Stimulated activated CD4-positive, alpha-beta T cell treated with anti-CD3 and anti-CD28 coated beads, Interleukin-4, amount 100 ng/mL, for 48 hours (primary cell): ENCODE measurements at regions not wholly inside any gene's neighbourhood (a gene's known extent, or its start where the extent isn't known, plus 50 kb on each side); places are given as distances from the start of the nearest gene placed in this dataset.

Experiments
- DNase-seq, 2 donors: peaks; one replicate each; pipeline ENCODE4 v3.0.0-alpha.2; 2020; ENCODE audit warnings: low read depth in 2 of 2

- no peak for DNase-seq
These were observed 758.2 kb downstream of the TLE1 start for GRCh38 chr9:80931163-80931562.

DNA sequence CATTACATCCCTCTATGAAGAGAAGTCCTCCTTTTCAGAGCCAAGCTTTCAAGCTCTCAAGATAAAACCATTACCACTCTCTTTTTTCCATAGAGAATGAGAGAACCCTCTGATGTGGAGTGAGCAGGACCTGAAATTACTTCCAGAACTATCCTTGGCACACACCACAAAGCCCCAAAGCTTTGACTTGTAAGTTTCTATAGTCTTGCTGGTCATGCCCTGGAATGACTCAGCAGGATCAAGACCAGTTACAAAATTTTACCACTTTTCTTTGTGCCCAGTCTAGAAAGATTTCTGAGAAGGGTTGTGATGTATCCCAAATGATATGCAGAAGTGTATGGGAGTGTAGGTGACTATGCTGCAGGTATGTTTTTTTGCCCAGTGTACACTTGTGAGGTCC is 760.6 kb downstream of the TLE1 start:
- no peak for DNase-seq

DNA sequence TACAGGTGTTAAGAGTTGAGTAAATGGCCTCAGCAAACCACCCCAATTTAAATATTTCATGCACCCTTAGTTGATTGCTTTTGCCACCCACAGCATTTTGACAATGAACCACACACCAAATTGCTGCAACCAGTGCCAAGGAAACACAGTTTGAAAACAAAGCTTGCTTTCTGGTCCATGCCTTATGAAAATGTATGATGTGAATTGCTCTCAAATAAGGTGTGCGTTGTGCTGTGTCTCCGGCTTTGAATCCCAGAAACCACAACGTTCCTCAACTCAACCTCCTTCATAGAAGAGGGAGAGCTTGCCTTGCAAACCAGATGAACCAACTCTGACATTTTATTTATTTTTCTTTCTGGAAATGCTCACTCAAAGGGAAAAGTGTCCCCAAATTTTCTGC is 762.7 kb downstream of the TLE1 start:
- DNase-seq = no peak

DNA sequence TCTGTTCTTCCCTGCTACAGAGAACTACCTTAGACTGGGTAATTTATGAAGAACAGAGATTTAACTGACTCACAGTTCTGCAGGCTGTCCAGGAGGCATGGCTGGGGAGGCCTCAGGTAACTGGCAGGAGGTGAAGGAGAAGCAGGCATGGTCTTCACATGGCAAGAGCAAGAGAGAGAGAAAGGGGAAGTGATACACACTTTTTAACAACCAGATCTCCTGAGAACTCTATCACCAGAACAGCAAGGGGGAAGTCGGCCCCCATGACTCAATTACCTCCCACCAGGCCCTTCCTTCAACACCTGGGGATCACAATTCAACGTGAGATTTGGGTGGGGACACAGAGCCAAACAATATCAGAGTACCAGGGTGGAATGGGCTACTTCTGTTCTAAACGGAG is 766.8 kb downstream of the TLE1 start:
- no peak for DNase-seq

DNA sequence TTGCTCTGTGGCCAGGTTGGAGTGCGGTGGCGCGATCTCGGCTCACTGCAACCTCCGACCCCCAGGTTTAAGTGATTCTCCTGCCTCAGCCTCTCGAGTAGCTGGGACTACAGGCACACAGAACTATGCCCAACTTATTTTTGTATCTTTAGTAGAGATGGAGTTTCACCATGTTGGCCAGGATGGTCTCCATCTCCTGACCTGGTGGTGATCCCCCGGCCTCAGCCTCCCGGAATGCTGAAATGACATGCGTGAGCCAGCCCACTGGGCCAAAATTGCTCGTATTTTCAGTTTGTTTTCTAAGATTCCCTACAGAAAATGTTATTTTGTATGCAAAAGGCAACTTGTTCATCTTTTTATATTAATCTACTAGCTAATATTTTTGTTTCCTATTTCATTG is 782.6 kb downstream of the TLE1 start:
- no peak for DNase-seq

- DNase-seq = no peak
These were observed 790.1 kb downstream of the TLE1 start for GRCh38 chr9:80899208-80899607.

GRCh38 chr9:80893190-80893589 is 796.2 kb downstream of the TLE1 start:
- no peak for DNase-seq

DNA sequence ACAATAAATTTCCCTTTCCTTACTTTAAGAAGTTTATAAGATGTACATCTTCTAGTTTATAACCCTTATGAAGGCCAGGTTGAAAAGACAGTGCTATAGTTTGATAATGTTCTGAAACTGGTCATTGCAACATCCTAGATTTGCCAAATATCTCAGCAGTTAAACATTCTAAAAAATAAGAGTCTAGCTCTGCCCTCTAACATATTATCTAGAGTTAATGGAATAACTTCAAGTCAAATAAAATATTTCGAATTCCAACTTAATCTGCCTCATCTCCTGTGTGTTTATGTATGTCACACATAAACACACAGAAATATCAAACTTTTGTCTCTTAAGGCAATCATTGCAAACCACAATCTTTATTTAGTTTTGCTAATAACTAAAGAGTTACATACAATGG is 796.6 kb downstream of the TLE1 start:
- no peak for DNase-seq

DNA sequence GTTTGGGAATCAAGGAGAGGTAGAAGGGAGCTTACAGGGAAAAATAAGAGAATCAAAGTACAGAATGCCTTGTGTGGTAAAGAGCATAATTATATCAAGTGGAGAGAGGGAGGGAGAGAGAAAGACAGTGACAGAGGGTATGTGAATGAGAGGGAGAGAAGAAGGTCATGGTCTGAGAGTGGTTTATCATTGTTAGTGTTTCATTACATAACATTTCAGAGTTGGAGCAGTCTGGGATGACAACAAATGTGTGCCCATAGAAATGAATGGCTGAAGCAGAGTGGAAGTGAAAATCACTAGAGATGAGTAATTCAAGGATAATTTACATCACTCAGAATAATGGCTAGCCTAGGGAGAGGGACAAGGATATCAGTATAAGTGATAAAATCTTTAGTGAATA is 799.2 kb downstream of the TLE1 start:
- no peak for DNase-seq

DNA sequence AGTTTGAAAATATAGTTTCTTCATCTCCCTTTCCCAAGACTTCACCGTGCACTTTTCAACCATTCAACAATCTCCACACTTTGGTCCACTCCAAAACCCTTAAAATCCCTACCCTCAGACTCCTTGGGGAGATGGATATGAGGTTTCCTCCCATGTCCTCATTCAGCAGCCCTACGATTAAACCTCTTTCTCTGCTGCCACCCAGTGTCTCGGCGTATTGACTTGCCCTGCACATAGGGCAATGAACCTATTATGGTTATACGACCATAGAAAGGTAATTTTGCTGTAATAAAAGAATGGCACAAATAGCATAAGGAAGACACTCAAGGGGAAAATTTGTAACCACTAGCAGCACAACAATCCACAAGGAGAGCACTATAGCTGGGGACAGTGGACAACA is 803.5 kb downstream of the TLE1 start:
- DNase-seq = no peak

DNA sequence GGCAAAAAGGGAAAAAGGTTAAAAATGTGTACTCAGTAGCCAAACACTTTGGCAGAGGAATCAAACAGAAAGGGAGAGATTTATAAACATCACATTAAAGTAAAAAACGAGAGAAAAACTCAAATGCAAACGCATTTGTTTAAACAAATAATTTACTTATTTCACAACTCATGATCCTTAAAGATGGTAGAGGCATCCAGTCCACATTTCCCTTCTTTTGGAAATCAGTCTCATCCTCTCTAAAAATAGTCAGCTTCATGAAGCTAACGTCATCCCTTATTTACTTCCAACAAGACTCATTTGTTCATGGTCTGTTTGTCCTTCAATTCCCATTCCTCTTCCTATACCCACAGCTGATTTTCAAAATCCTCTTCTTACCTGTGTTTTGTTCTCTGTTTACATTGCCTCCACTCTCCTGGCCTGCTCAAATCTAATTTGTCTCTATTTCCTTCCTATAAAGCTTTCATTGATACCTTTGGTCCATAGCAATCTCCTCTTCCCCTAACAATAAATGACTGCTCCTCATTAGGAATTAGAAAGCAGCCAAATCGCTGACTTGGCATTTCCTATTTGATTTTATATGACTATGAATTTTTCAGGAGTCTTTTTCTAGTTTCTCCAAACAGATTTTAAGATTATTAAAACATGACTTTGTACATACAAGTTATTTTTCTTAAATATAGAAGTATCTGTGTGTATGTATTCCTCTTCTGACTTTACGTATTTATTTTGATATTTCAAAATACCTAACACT is 805.3 kb downstream of the TLE1 start:
- DNase-seq = no peak

DNA sequence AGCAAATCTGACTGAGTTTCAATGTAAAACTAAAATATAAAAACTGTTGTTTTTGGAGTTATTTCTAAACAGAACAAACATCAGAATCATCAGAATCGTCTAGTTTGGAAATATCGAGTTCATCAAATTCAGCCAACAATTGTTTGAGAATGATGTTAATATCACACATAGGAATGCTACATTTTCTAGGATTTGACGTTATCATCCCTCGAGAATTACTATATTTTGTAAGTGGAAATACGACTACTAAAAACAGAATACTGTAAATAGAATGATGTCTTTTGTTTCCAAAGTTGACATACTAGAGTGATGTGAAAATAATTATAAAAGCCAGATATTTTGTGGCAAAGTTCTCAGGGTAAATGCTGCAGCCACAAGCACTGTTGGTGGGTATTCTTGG is 805.9 kb downstream of the TLE1 start:
- no peak for DNase-seq

- no peak for DNase-seq
These were observed 807.4 kb downstream of the TLE1 start for GRCh38 chr9:80881940-80882339.

- no peak for DNase-seq
These were observed 808.0 kb downstream of the TLE1 start for GRCh38 chr9:80881320-80881719.

- DNase-seq = no peak
These were observed 810.8 kb downstream of the TLE1 start for GRCh38 chr9:80878556-80878955.

- DNase-seq = no peak
These were observed 813.4 kb downstream of the TLE1 start for GRCh38 chr9:80875947-80876346.

GRCh38 chr9:80874276-80874675 is 815.1 kb downstream of the TLE1 start:
- no peak for DNase-seq

GRCh38 chr9:80873861-80874260 is 815.5 kb downstream of the TLE1 start:
- DNase-seq = no peak

- no peak for DNase-seq
These were observed 817.8 kb downstream of the TLE1 start for GRCh38 chr9:80871596-80871995.

DNA sequence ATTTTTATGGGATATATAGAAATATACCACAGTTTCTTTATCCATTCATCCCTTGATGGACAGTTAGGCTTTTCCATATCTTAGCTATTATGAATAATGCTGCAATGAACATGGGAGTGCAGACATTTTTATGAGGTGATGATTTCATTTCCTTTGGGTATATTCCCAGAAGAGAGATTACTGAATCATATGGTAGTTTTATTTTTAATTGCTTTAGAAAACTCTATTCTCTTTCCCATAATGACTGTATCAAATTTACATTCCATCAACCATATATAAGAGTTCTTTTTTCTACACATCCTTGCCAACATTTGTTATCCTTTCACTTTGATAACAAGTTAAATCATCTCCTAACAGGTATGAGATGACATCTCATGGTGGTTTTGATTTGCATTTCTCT is 821.6 kb downstream of the TLE1 start:
- DNase-seq = no peak

DNA sequence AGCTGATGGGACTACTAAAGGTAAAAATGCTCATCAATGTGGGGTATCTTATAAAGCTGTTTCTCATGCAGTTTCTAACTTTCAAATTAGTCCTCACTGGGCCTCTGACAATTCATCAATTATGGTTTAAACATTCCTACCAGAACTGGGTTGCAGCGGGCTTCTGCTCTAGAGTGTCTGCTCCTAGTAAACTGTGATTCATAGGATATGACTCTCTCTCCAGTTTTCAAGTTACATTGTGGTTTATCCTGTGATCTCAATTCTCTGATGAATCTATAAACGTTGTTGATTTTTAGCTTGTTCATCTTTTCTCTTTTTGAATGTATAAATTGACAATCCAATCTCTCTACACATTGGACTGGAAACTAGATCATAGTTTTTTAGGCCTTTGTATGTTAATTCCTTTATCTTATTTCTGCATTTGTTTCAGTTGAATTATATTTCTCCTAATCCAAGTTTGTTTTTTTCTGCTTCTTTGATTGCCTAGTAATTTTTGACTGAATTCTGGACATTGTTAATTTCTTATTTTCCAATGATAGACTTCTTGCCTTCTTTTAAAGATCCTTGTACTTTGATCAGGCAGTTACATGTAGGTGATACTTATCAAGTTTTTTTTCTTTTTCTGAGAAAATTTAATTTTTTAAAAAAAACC is 822.6 kb downstream of the TLE1 start:
- no peak for DNase-seq

DNA sequence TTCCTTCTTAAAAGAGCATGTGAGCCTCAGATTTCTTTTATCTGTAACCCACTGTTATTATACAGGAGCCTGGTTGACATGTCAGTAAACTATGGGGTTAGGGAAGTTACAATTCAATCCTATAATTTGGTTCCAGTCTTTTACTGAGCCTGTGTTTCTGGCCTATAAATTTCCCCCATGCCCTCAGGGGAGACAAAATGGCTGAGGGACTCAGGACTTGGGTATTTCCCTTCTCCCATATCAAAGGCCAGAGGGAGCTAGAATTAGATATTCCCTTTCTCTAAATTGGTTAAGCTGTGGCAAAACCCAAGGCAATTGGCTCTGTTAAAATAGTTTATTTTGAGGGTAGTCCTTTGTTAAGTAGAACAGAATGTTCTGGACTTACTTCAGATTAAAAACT is 823.2 kb downstream of the TLE1 start:
- no peak for DNase-seq

GRCh38 chr9:80843028-80843427 is 846.3 kb downstream of the TLE1 start:
- DNase-seq = no peak

- no peak for DNase-seq
These were observed 847.0 kb downstream of the TLE1 start for GRCh38 chr9:80842389-80842788.
